Adipocyte (in vitro differentiated cells): ENCODE measurements at regions not wholly inside any gene's neighbourhood (a gene's known extent, or its start where the extent isn't known, plus 50 kb on each side); places are given as distances from the start of the nearest gene placed in this dataset.

Experiments used
- DNase-seq: peaks from one replicate; pipeline ENCODE4 v3.0.0-alpha.2; 2015; ENCODE audit warnings: low read depth
- H3K27me3 ChIP-seq: replicated peaks from 2 replicates; pipeline ENCODE4 v1.7.0; 2013; ENCODE audit warnings: mild to moderate bottlenecking, low read length, moderate library complexity; ENCODE audit not compliant: control insufficient read depth, insufficient read depth
- H3K36me3 ChIP-seq: 2 replicates; pipeline ENCODE4 v1.7.0; 2013; ENCODE audit warnings: low read length, mild to moderate bottlenecking, moderate library complexity; ENCODE audit not compliant: control insufficient read depth, insufficient read depth, severe bottlenecking
- H3K4me1 ChIP-seq: 2 replicates; pipeline ENCODE4 v1.7.0; 2013; ENCODE audit warnings: mild to moderate bottlenecking, low read length, moderate library complexity; ENCODE audit not compliant: control insufficient read depth, insufficient read depth
- H3K4me3 ChIP-seq: 2 replicates; pipeline ENCODE4 v1.7.0; 2013; ENCODE audit warnings: mild to moderate bottlenecking, low read length, moderate library complexity
- H3K9ac ChIP-seq: 2 replicates; pipeline ENCODE4 v1.7.0; 2013; ENCODE audit warnings: mild to moderate bottlenecking, low read length, moderate library complexity
- H3K9me3 ChIP-seq: 2 replicates; pipeline ENCODE4 v1.7.0; 2013; ENCODE audit warnings: mild to moderate bottlenecking, low read length, moderate library complexity; ENCODE audit not compliant: control insufficient read depth

GRCh38 chr4:152011469-152011868, 250.7 kb upstream of the GATB start:
- peaks cover 10% of the 10 kb centered on the region for H3K27me3 ChIP-seq
- DNase-seq = no peak

DNA sequence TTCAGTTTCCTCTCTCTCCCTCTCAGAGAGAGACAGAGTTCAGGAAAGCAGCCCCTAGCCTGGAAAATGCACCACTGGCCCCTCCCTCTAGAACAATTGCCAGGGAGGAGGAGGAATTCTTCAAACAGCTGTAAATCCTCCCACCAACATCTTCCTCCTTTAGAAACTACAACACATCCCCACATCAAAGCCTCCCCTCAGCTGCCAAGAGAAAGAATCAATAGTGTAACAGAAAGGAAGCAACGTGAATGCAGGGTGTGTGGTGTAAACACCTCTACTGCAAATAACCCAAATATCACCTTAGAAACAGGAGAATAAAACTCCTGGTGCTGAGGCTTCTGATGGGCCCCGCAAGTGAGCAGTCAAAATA, 249.9 kb upstream of the GATB start:
- DNase-seq = no peak
- H3K4me3 ChIP-seq = no peak overlapping the region
- H3K36me3 ChIP-seq = no peaks in the 10 kb centered on the region
- H3K4me1 ChIP-seq = peaks cover 4% of the 10 kb centered on the region
- no peak overlapping the region for H3K9ac ChIP-seq
- H3K27me3 ChIP-seq = peaks cover 7% of the 10 kb centered on the region
- H3K9me3 ChIP-seq = peaks cover 13% of the 10 kb centered on the region

More at GRCh38 chr4:152011469-152011868, 250.7 kb upstream of the GATB start:
- peaks cover 4% of the 10 kb centered on the region for H3K4me1 ChIP-seq
- peaks cover 13% of the 10 kb centered on the region for H3K9me3 ChIP-seq
- H3K36me3 ChIP-seq = no peaks in the 10 kb centered on the region
- H3K4me3 ChIP-seq = no peak overlapping the region
- H3K9ac ChIP-seq = no peak overlapping the region

- Histone ChIP-seq H3K36me3 (no peaks in the 10 kb centered on the region), H3K27me3 (peaks cover 7% of the 10 kb centered on the region)
These were observed 249.3 kb upstream of the GATB start for GRCh38 chr4:152009983-152010709.

DNA sequence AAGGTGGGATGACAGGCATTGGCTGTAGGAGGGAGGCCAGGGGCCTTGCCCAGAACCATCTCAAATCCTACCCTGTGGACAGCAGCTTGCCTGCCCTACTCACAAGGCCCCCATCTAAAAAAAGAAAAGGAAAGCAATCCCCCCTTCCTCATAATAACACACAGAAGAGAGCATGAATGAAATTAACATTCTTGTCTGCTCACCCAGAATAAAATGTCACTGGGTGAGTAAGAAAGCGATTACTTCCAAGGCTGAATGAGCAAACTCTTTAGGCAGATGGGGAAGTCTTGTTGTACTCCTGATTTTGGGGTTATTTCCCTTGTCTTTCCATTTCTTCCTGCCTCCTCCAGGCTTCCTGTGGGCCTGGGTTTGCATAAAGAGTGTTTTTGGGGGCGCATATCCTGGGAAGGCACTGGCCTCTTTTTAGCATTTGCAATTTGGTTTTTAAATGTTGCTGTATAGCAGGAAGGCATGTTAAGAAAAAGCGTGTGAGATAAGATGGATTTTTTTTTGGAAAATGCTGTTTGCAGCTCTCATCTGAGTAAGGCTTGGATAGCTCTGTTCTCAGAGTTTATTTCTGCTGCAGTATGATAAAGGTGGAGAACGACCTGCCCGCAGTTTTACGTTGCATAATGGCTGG, 248.3 kb upstream of the GATB start:
- Histone ChIP-seq H3K4me3 (no peak overlapping the region), H3K27me3 (peaks cover 7% of the 10 kb centered on the region), H3K36me3 (no peaks in the 10 kb centered on the region), H3K9ac (no peak overlapping the region), H3K9me3 (peaks cover 13% of the 10 kb centered on the region), H3K4me1 (peaks cover 4% of the 10 kb centered on the region)
- no peak for DNase-seq

More at GRCh38 chr4:152009983-152010709, 249.3 kb upstream of the GATB start:
- Histone ChIP-seq H3K4me1 (peaks cover 4% of the 10 kb centered on the region), H3K9me3 (peaks cover 13% of the 10 kb centered on the region), H3K9ac (no peak overlapping the region), H3K4me3 (peak overlapping the region; percentile 8)
- no peak for DNase-seq

DNA sequence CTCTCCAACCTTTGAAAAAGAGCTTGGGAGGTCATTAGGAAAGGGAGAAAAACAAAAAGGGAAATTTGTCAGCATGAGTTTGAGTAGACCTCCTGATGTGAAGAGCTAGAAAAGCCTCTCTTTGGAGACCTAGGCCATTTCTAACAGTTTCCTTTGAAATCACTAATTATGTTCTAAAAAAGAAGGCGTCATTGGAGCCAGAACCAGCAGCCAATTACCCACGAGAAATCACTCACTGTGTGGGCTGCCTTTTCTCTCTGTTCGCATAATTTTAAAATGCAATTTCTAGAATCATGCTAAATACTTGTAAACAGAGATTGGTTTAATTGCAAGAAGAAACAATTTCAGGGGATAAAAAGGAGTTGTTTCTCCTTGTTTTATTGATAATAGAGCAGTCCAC, 246.3 kb upstream of the GATB start:
- H3K9me3 ChIP-seq = no peaks in the 10 kb centered on the region
- H3K4me3 ChIP-seq = no peak overlapping the region
- H3K36me3 ChIP-seq = no peaks in the 10 kb centered on the region
- H3K9ac ChIP-seq = no peak overlapping the region
- DNase-seq = no peak
- peaks cover 4% of the 10 kb centered on the region for H3K4me1 ChIP-seq
- peaks cover 18% of the 10 kb centered on the region for H3K27me3 ChIP-seq

- no peak overlapping the region for H3K4me3 ChIP-seq
- H3K36me3 ChIP-seq = no peaks in the 10 kb centered on the region
- H3K9me3 ChIP-seq = no peaks in the 10 kb centered on the region
- no peak overlapping the region for H3K9ac ChIP-seq
- H3K27me3 ChIP-seq = peaks cover 18% of the 10 kb centered on the region
- H3K4me1 ChIP-seq = peaks cover under 1% of the 10 kb centered on the region
- no peak for DNase-seq
These were observed 244.0 kb upstream of the GATB start for GRCh38 chr4:152004801-152005200.

DNA sequence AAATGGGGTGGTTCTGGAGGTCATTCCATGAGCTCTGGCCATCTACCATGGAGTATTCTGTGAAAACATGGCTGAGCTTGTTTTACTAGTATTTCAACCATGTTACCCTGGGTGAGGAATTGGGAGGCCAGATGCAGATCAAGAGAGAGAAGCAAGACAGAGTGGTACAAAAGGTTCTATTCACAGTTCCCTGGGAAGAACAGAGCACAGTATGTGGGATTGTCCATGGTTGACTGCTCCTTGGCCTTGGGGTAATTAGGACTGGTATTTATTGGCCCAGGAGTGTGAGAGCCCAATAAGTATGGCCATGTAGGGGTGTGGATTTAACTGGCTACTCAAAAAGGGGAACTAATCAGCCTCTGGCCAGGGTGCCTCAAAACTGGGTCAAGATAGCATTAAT, 239.7 kb upstream of the GATB start:
- Histone ChIP-seq H3K9me3 (no peaks in the 10 kb centered on the region), H3K4me1 (no peaks in the 10 kb centered on the region), H3K36me3 (no peaks in the 10 kb centered on the region), H3K9ac (no peak overlapping the region), H3K27me3 (peaks cover 11% of the 10 kb centered on the region), H3K4me3 (no peak overlapping the region)
- DNase-seq = no peak

DNA sequence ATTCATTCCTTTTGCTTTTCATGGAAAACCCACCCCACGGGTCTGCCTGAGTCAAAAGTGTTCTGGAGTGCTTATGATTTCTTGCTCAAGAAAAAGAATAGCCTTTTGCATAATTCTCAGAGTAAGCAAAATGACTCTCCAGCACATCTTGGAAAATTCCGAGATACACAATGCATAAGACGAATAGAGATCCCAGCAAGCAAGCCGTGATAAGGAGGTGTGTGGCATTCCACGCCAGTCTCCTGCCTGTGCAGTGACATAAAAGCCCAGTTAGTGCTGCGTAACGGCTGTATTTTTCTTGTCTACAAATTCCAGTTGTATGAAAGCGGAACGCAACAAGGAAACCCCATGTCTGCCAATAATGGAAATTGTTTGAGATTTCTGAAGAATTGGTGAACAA, 237.9 kb upstream of the GATB start:
- no peaks in the 10 kb centered on the region for H3K9me3 ChIP-seq
- H3K4me3 ChIP-seq = no peak overlapping the region
- H3K4me1 ChIP-seq = no peaks in the 10 kb centered on the region
- H3K9ac ChIP-seq = no peak overlapping the region
- no peak for DNase-seq
- H3K36me3 ChIP-seq = no peaks in the 10 kb centered on the region
- peaks cover 10% of the 10 kb centered on the region for H3K27me3 ChIP-seq

GRCh38 chr4:151997461-151997860, 236.7 kb upstream of the GATB start:
- Histone ChIP-seq H3K36me3 (no peaks in the 10 kb centered on the region), H3K4me1 (peaks cover 5% of the 10 kb centered on the region), H3K27me3 (no peaks in the 10 kb centered on the region), H3K9ac (no peak overlapping the region), H3K9me3 (no peaks in the 10 kb centered on the region), H3K4me3 (no peak overlapping the region)
- no peak for DNase-seq

DNA sequence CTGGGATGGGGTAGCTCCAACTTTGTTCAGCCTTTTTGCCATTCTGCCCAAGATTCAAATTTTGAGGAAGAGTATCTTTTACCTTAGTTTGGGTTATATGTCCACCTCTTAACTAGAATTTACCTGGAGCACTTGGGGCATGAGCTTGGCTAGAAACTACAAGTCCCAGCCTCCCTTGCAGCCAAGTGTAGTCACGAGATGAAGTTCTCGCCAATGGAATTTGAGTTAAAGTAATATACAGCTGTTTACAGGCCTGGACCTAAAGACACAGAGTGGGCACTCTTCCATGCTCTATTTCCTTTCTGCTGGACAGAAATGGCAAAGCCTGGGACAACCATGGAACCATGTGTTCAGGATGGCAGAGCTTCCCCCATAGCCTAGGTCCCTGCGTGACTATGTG, 233.6 kb upstream of the GATB start:
- H3K4me3 ChIP-seq = no peak overlapping the region
- DNase-seq = no peak
- no peaks in the 10 kb centered on the region for H3K36me3 ChIP-seq
- no peak overlapping the region for H3K9ac ChIP-seq
- H3K9me3 ChIP-seq = no peaks in the 10 kb centered on the region
- no peaks in the 10 kb centered on the region for H3K27me3 ChIP-seq
- H3K4me1 ChIP-seq = peaks cover 8% of the 10 kb centered on the region

DNA sequence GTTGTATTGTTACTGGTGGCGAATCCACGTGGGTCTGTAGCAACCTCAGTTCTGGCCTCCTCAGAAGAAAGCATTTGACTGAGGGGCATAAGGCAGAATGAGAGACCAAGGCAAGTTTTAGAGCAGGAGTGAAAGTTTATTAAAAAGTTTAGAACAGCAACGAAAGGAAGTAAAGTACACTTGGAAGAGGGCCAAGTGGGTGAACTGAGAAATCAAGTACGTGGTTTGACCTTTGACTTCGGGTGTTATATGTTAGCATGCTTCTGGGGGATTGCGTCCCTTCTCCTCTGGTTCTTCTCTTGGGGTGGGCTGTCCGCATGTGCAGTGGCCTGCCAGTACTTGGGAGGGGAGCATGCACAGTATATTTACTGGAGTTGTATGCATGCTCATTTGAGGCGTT, 232.7 kb upstream of the GATB start:
- Histone ChIP-seq H3K4me3 (no peak overlapping the region), H3K9me3 (no peaks in the 10 kb centered on the region), H3K36me3 (no peaks in the 10 kb centered on the region), H3K4me1 (peaks cover 8% of the 10 kb centered on the region), H3K9ac (no peak overlapping the region), H3K27me3 (no peaks in the 10 kb centered on the region)
- no peak for DNase-seq
